ENCODE measurements at regions not wholly inside any gene's neighbourhood (a gene's known extent, or its start where the extent isn't known, plus 50 kb on each side); places are given as distances from the start of the nearest gene placed in this dataset.

DNA sequence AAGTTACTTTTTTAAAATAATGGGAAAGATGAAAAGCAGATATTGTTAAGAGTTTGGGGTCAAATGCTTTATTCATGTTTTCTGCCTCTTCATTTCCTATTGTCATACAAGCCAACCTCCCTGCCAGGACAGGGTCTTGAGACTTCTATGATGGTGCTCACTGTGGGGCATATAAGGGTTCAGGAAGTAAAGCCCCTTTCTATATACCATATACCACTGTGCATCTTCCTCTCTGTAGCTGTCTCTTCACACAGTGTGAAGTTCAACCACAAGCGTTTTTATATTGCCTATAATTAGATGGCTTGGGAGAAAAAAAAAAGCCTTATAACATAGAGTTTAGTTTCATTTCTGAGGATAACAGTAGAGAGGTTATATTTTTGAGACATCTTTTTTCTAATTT is 389.8 kb upstream of the SORCS1 start:
- no peak overlapping the region for H3K4me3 ChIP-seq (replicated peaks; ENCODE audit: low read depth, low read length)
- TF ChIP-seq, protein P1, sequence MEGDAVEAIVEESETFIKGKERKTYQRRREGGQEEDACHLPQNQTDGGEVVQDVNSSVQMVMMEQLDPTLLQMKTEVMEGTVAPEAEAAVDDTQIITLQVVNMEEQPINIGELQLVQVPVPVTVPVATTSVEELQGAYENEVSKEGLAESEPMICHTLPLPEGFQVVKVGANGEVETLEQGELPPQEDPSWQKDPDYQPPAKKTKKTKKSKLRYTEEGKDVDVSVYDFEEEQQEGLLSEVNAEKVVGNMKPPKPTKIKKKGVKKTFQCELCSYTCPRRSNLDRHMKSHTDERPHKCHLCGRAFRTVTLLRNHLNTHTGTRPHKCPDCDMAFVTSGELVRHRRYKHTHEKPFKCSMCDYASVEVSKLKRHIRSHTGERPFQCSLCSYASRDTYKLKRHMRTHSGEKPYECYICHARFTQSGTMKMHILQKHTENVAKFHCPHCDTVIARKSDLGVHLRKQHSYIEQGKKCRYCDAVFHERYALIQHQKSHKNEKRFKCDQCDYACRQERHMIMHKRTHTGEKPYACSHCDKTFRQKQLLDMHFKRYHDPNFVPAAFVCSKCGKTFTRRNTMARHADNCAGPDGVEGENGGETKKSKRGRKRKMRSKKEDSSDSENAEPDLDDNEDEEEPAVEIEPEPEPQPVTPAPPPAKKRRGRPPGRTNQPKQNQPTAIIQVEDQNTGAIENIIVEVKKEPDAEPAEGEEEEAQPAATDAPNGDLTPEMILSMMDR (IDR thresholded peaks at IDR 0.05; ENCODE audit: low read depth, low read length, missing control alignments), result no peak
- DNase-seq (ENCODE audit: extremely low read depth, low read depth), result no peak

DNA sequence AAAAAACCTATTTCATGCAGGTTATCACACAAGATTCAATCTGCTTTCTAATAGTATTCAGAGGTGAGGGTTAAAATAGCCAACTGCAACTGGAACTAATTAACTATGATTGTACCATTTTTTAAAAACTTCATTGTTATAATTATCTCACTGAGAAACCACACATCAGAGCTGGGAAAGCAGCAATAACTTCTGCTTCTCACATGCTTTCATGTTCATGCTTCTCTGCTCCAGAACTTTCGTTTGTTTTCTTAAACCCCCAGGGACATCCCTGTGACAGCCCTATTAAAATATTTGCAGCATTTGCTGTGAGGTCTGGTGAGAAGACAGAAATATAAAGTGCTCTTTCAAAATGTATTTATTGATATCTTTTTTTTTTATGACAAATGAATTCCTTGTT is 389.0 kb upstream of the SORCS1 start:
- TF ChIP-seq, protein P1 (IDR thresholded peaks at IDR 0.05; ENCODE audit: low read depth, low read length, missing control alignments), result no peak
- no peak for DNase-seq (ENCODE audit: extremely low read depth, low read depth)
- H3K4me3 ChIP-seq (replicated peaks; ENCODE audit: low read depth, low read length), result no peak overlapping the region

DNA sequence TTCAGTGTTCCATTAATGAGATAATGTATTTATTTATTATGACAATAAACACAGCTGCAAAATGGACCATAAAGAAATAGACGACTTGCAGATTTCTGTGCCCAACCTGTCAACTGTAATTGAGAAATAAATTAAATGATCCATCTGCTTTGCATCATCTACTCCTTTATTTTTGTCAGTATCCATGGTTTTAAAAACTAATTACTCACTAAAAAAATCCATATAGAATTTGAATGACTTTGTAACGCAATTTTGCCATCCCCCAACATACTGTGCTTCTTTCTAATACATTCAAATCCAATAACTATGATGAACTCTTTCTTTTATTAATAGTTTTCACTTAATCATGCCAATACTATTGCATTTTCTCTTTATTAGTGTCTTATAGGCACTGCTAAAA is 388.5 kb upstream of the SORCS1 start:
- H3K4me3 ChIP-seq (replicated peaks; ENCODE audit: low read depth, low read length), result no peak overlapping the region
- TF ChIP-seq, protein P1 (IDR thresholded peaks at IDR 0.05; ENCODE audit: low read depth, low read length, missing control alignments), result no peak
- DNase-seq (ENCODE audit: extremely low read depth, low read depth), result no peak

DNA sequence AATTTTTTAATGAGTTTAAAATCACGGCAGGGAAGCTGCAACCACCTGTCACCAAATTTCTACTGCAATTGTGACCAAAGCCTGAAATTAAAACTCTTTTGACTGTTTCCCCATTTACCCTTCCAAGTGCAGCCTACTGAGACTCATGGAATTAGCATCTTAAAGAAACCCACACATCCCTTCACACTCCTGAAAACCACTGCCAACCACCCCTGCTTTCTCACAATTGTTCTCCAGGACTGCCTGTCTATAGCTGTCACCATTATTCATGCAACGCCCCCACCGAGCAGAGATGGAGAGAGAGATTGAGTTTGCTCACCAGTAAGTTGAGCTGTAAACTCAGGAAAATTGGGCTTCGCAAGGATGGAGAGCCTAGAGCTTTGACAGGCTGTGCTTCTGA is 383.8 kb upstream of the SORCS1 start:
- no peak overlapping the region for H3K4me3 ChIP-seq (replicated peaks; ENCODE audit: low read depth, low read length)
- DNase-seq (ENCODE audit: extremely low read depth, low read depth), result no peak
- TF ChIP-seq, protein P1 (IDR thresholded peaks at IDR 0.05; ENCODE audit: low read depth, low read length, missing control alignments), result no peak

DNA sequence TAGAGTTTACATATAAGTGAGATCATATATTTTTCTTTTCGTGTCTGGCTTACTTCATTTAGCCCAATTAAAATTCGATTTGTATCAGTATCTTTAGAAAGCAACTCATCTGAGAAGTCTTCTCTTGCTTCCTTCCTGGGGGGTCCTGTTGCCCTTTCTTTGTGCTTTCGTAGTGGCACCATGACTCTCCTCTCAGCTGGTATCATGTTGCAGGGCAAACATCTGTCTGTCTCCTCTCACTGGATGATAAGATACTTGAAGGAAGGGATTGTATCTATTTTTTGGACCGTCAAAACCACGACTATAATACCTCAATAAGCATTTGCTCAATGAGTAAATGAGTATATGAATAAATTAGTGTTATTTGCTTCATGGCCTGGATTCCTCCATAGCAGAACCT is 382.5 kb upstream of the SORCS1 start:
- no peak overlapping the region for H3K4me3 ChIP-seq (replicated peaks; ENCODE audit: low read depth, low read length)
- TF ChIP-seq, protein P1 (IDR thresholded peaks at IDR 0.05; ENCODE audit: low read depth, low read length, missing control alignments), result no peak
- no peak for DNase-seq (ENCODE audit: extremely low read depth, low read depth)

DNA sequence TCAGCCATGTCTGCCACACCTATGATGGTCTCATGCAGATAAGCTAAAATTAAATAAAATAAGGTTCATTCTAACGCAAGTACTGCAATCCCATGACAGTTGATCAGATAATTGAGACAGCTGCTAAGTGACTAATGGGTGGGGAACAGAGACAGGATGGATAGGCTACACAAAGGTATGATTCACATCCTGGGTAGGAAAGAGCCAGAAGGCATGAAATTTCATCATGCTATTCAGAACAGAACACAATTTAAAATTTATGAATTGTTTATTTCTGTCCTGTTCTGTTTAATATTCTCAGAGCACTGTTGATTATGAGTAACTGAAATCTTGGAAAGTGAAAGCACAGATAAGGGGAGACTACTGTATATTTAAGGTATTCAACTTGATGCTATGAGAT is 381.8 kb upstream of the SORCS1 start:
- H3K4me3 ChIP-seq (replicated peaks; ENCODE audit: low read depth, low read length), result no peak overlapping the region
- TF ChIP-seq, protein P1 (IDR thresholded peaks at IDR 0.05; ENCODE audit: low read depth, low read length, missing control alignments), result no peak
- peak; percentile 7 for DNase-seq (ENCODE audit: extremely low read depth, low read depth)

DNA sequence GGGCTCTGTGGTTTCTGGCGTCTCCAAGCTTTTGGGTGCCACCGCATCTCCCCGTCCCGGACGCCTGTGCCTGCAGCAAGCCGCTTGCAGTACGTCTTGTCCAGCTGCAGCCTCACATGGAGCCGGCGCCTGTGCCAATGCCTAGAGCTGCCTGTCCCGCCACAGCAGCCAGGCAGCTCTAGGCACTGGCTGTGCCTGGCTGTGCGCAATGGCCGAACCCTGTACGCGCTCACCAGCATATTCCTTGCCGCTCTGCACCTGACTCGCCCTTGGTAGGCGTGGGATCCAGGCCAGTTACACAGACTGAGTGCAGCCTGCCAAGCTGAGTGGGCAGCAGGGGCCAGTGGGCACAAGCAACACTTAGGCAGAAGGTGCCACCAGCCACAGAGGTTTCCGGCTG is 381.2 kb upstream of the SORCS1 start:
- no peak for DNase-seq (ENCODE audit: extremely low read depth, low read depth)
- TF ChIP-seq, protein P1 (IDR thresholded peaks at IDR 0.05; ENCODE audit: low read depth, low read length, missing control alignments), result no peak
- no peak overlapping the region for H3K4me3 ChIP-seq (replicated peaks; ENCODE audit: low read depth, low read length)
